ENCODE measurements at regions not wholly inside any gene's neighbourhood (a gene's known extent, or its start where the extent isn't known, plus 50 kb on each side); places are given as distances from the start of the nearest gene placed in this dataset.

- H3K9me3 ChIP-seq, result no peaks in the 10 kb centered on the region
Measured at GRCh38 chr3:79844176-79844575, 76.4 kb upstream of the ROBO1 start.

GRCh38 chr3:79843180-79843579, 75.4 kb upstream of the ROBO1 start:
- TF ChIP-seq CTCF (IDR thresholded peaks at IDR 0.05), result no peak
- no peaks in the 10 kb centered on the region for H3K27me3 ChIP-seq
- no peak overlapping the region for H3K4me3 ChIP-seq
- H3K27ac ChIP-seq, result no peak overlapping the region
- no peak overlapping the region for H3K9ac ChIP-seq (ENCODE audit: low read depth in 2 of 2, low read length in 2 of 2)
- no peaks in the 10 kb centered on the region for H3K4me1 ChIP-seq
- H3K9me3 ChIP-seq, result no peaks in the 10 kb centered on the region
- intact Hi-C loops (cut with DNase I), result no loop called here
- no peaks in the 10 kb centered on the region for H3K36me3 ChIP-seq
- no peak for DNase-seq

More at GRCh38 chr3:79844176-79844575, 76.4 kb upstream of the ROBO1 start:
- no peak overlapping the region for H3K4me3 ChIP-seq
- DNase-seq, result no peak
- no peak overlapping the region for H3K9ac ChIP-seq (ENCODE audit: low read depth in 2 of 2, low read length in 2 of 2)
- TF ChIP-seq CTCF (IDR thresholded peaks at IDR 0.05), result no peak
- H3K27me3 ChIP-seq, result no peaks in the 10 kb centered on the region
- intact Hi-C loops (cut with DNase I), result no loop called here
- H3K4me1 ChIP-seq, result no peaks in the 10 kb centered on the region
- no peaks in the 10 kb centered on the region for H3K36me3 ChIP-seq
- no peak overlapping the region for H3K27ac ChIP-seq

GRCh38 chr3:79835701-79836100, 67.9 kb upstream of the ROBO1 start:
- no peaks in the 10 kb centered on the region for H3K4me1 ChIP-seq
- TF ChIP-seq CTCF (IDR thresholded peaks at IDR 0.05), result no peak
- no peaks in the 10 kb centered on the region for H3K36me3 ChIP-seq
- no peaks in the 10 kb centered on the region for H3K27me3 ChIP-seq
- no peak for DNase-seq
- no peak overlapping the region for H3K9ac ChIP-seq (ENCODE audit: low read depth in 2 of 2, low read length in 2 of 2)
- intact Hi-C loops (cut with DNase I), result no loop called here
- H3K4me3 ChIP-seq, result no peak overlapping the region
- H3K9me3 ChIP-seq, result no peaks in the 10 kb centered on the region
- no peak overlapping the region for H3K27ac ChIP-seq

- intact Hi-C loops (cut with DNase I), result no loop called here
- Histone ChIP-seq H3K9ac (ENCODE audit: low read depth in 2 of 2, low read length in 2 of 2) (no peak overlapping the region), H3K27me3 (no peaks in the 10 kb centered on the region), H3K9me3 (no peaks in the 10 kb centered on the region), H3K4me1 (no peaks in the 10 kb centered on the region), H3K4me3 (no peak overlapping the region), H3K27ac (no peak overlapping the region), H3K36me3 (no peaks in the 10 kb centered on the region)
- no peak for DNase-seq
- TF ChIP-seq CTCF (IDR thresholded peaks at IDR 0.05), result no peak
Measured at GRCh38 chr3:79824166-79824565, 56.4 kb upstream of the ROBO1 start.

GRCh38 chr3:79822076-79822475, 54.3 kb upstream of the ROBO1 start:
- DNase-seq, result no peak

More at GRCh38 chr3:79822076-79822475, 54.3 kb upstream of the ROBO1 start:
- intact Hi-C loops (cut with DNase I), result no loop called here
- Histone ChIP-seq H3K4me3 (no peak overlapping the region), H3K9me3 (no peaks in the 10 kb centered on the region), H3K27me3 (no peaks in the 10 kb centered on the region), H3K36me3 (no peaks in the 10 kb centered on the region), H3K27ac (no peak overlapping the region), H3K9ac (ENCODE audit: low read depth in 2 of 2, low read length in 2 of 2) (no peak overlapping the region), H3K4me1 (no peaks in the 10 kb centered on the region)
- TF ChIP-seq CTCF (IDR thresholded peaks at IDR 0.05), result no peak

All from colonic mucosa (tissue), 4 donors.